ENCODE measurements at regions not wholly inside any gene's neighbourhood (a gene's known extent, or its start where the extent isn't known, plus 50 kb on each side); places are given as distances from the start of the nearest gene placed in this dataset.

GRCh38 chr6:81439417-81439816 is 313.1 kb downstream of the TENT5A start:
- no peak for DNase-seq (ENCODE audit: extremely low spot score)
- intact Hi-C loops (cut with DNase I) = no loop called here
- Histone ChIP-seq H3K4me1 (no peaks in the 10 kb centered on the region), H3K9me3 (peaks cover 0 to 33% (median 13%) of the 10 kb centered on the region in 4 donors), H3K27me3 (no peaks in the 10 kb centered on the region), H3K27ac (replicated peaks in 1 of 4) (no peak overlapping the region), H3K4me3 (no peak overlapping the region), H3K36me3 (no peaks in the 10 kb centered on the region)
- WGBS = 90% methylated on average over 2 of the region's 2 CpGs
- TF ChIP-seq EP300 (IDR thresholded peaks at IDR 0.05) (no peak), POLR2AphosphoS5 (IDR thresholded peaks at IDR 0.05) (no peak), POLR2A (IDR thresholded peaks at IDR 0.05; ENCODE audit: low read depth) (no peak), CTCF (IDR thresholded peaks at IDR 0.05) (no peak)

- Histone ChIP-seq H3K4me3 (no peak overlapping the region), H3K4me1 (no peaks in the 10 kb centered on the region), H3K27ac (replicated peaks in 1 of 4) (no peak overlapping the region), H3K27me3 (no peaks in the 10 kb centered on the region), H3K36me3 (no peaks in the 10 kb centered on the region), H3K9me3 (peaks cover 0 to 33% (median 13%) of the 10 kb centered on the region in 4 donors)
- TF ChIP-seq POLR2A (IDR thresholded peaks at IDR 0.05; ENCODE audit: low read depth) (no peak), CTCF (IDR thresholded peaks at IDR 0.05) (no peak), EP300 (IDR thresholded peaks at IDR 0.05) (no peak), POLR2AphosphoS5 (IDR thresholded peaks at IDR 0.05) (no peak)
- intact Hi-C loops (cut with DNase I) = no loop called here
- no peak for DNase-seq (ENCODE audit: extremely low spot score)
- WGBS = 47% methylated on average over 1 of the region's 1 CpG
These were observed 315.5 kb downstream of the TENT5A start for GRCh38 chr6:81436990-81437389.

GRCh38 chr6:81413306-81413705 is 339.2 kb downstream of the TENT5A start:
- Histone ChIP-seq H3K36me3 (no peaks in the 10 kb centered on the region), H3K4me1 (no peaks in the 10 kb centered on the region), H3K27ac (replicated peaks in 1 of 4) (no peak overlapping the region), H3K27me3 (no peaks in the 10 kb centered on the region), H3K9me3 (peaks cover 0 to 2% (median 0%) of the 10 kb centered on the region in 4 donors), H3K4me3 (no peak overlapping the region)
- intact Hi-C loops (cut with DNase I) = no loop called here
- TF ChIP-seq POLR2AphosphoS5 (IDR thresholded peaks at IDR 0.05) (no peak), POLR2A (IDR thresholded peaks at IDR 0.05; ENCODE audit: low read depth) (no peak), CTCF (IDR thresholded peaks at IDR 0.05) (no peak)
- DNase-seq (ENCODE audit: extremely low spot score) = no peak
- 86% methylated on average over 4 of the region's 4 CpGs for WGBS

- Histone ChIP-seq H3K27ac (replicated peaks in 1 of 4) (no peak overlapping the region), H3K4me1 (peaks cover 7 to 13% (median 11%) of the 10 kb centered on the region in 4 donors), H3K36me3 (no peaks in the 10 kb centered on the region), H3K9me3 (peaks cover 0 to 6% (median 0%) of the 10 kb centered on the region in 4 donors), H3K4me3 (no peak overlapping the region), H3K27me3 (no peaks in the 10 kb centered on the region)
- 34% methylated on average over 3 of the region's 3 CpGs for WGBS
- TF ChIP-seq POLR2A (IDR thresholded peaks at IDR 0.05; ENCODE audit: low read depth) (no peak), POLR2AphosphoS5 (IDR thresholded peaks at IDR 0.05) (no peak), EP300 (IDR thresholded peaks at IDR 0.05) (no peak), CTCF (IDR thresholded peaks at IDR 0.05) (no peak)
- intact Hi-C loops (cut with DNase I) = no loop called here
- DNase-seq (ENCODE audit: extremely low spot score) = no peak
These were observed 350.4 kb downstream of the TENT5A start for GRCh38 chr6:81401970-81402690.

GRCh38 chr6:81396916-81397315 is 355.6 kb downstream of the TENT5A start:
- Histone ChIP-seq H3K27ac (replicated peaks in 1 of 4) (no peak overlapping the region), H3K36me3 (no peaks in the 10 kb centered on the region), H3K4me3 (no peak overlapping the region), H3K9me3 (peaks cover 0 to 12% (median 0%) of the 10 kb centered on the region in 4 donors), H3K4me1 (peaks cover 0 to 5% (median 2%) of the 10 kb centered on the region in 4 donors), H3K27me3 (no peaks in the 10 kb centered on the region)
- no peak for TF ChIP-seq POLR2A (IDR thresholded peaks at IDR 0.05; ENCODE audit: low read depth)
- no peak for TF ChIP-seq CTCF (IDR thresholded peaks at IDR 0.05)
- no peak for TF ChIP-seq POLR2AphosphoS5 (IDR thresholded peaks at IDR 0.05)
- TF ChIP-seq EP300 (IDR thresholded peaks at IDR 0.05) = no peak
- no peak for DNase-seq (ENCODE audit: extremely low spot score)
- intact Hi-C loops (cut with DNase I) = no loop called here
- WGBS = 96% methylated on average over 2 of the region's 2 CpGs

All from esophagus muscularis mucosa (tissue), 4 donors.